WTC11 (cell line): ENCODE measurements at regions not wholly inside any gene's neighbourhood (a gene's known extent, or its start where the extent isn't known, plus 50 kb on each side); places are given as distances from the start of the nearest gene placed in this dataset.

Experiments
- ATAC-seq: fragments of 200-7000 bp; cut with Tn5 transposase; 2 replicates; pipeline ENCODE4 v1.10.0; 2021; ENCODE audit warnings: mild to moderate bottlenecking, moderate library complexity
- CTCF ChIA-PET: fragments of 300-600 bp; sonication (Branson Sonifier 250); formaldehyde crosslinking; loops from one replicate; lab custom pipeline; 2021; ENCODE audit warnings: antibody characterized with exemption; lab: Charles Lee
- POLR2A ChIA-PET: fragments of 350-600 bp; sonication (Branson Sonifier 250); formaldehyde crosslinking; loops from one replicate; lab custom pipeline; 2021; ENCODE audit warnings: antibody characterized with exemption; lab: Charles Lee
- DNase-seq: peaks from one replicate; pipeline ENCODE4 v3.0.0; 2021; ENCODE audit warnings: low spot score
- H3K27ac Mint-ChIP-seq: 2 replicates; pipeline ENCODE4 v1.8.0; 2021; ENCODE audit warnings: mixed read lengths
- H3K27me3 Mint-ChIP-seq: 2 replicates; pipeline ENCODE4 v1.8.0; 2021; ENCODE audit warnings: low read depth, mild to moderate bottlenecking, moderate library complexity, mixed read lengths
- H3K36me3 Mint-ChIP-seq: 2 replicates; pipeline ENCODE4 v1.8.0; 2021; ENCODE audit warnings: mixed read lengths
- H3K4me1 Mint-ChIP-seq: 2 replicates; pipeline ENCODE4 v1.8.0; 2022; ENCODE audit warnings: mixed read lengths
- H3K4me3 Mint-ChIP-seq: 2 replicates; pipeline ENCODE4 v1.8.0; 2021; ENCODE audit warnings: mild to moderate bottlenecking, moderate library complexity, mixed read lengths
- H3K9me3 Mint-ChIP-seq: 2 replicates; pipeline ENCODE4 v1.8.0; 2021; ENCODE audit warnings: mixed read lengths
- ELF4 ChIP-seq: sonication (generic); formaldehyde crosslinking; IDR thresholded peaks from 2 replicates; pipeline ENCODE4 v1.8.1; 2022; ENCODE audit warnings: low read depth, mild to moderate bottlenecking, moderate library complexity, missing genetic modification reagents
- EMX1 ChIP-seq: fragments of 250-450 bp; sonication (Bioruptor Pico); IDR thresholded peaks from 2 replicates; pipeline ENCODE4 v1.8.0; 2021; ENCODE audit warnings: mild to moderate bottlenecking
- FOXK1 ChIP-seq: sonication (generic); formaldehyde crosslinking; IDR thresholded peaks from 2 replicates; pipeline ENCODE4 v1.8.0; 2022; ENCODE audit warnings: mild to moderate bottlenecking, moderate library complexity, missing genetic modification reagents
- NFATC4 ChIP-seq: fragments of 250-450 bp; sonication (Bioruptor Pico); IDR thresholded peaks from 2 replicates; pipeline ENCODE4 v1.9.0; 2021; ENCODE audit warnings: mild to moderate bottlenecking
- NR3C1 ChIP-seq: sonication (generic); formaldehyde crosslinking; conservative IDR thresholded peaks from 2 replicates; pipeline ENCODE4 v1.8.1; 2023; ENCODE audit warnings: low read depth, mild to moderate bottlenecking, missing genetic modification reagents
- SMAD3 ChIP-seq: sonication (generic); formaldehyde crosslinking; IDR thresholded peaks from 2 replicates; pipeline ENCODE4 v1.8.0; 2022; ENCODE audit warnings: missing genetic modification reagents, mild to moderate bottlenecking, borderline replicate concordance
- SP1 ChIP-seq: sonication (generic); formaldehyde crosslinking; conservative IDR thresholded peaks from 2 replicates; pipeline ENCODE4 v1.8.1; 2022; ENCODE audit warnings: missing genetic modification reagents
- ZNF416 ChIP-seq: fragments of 250-450 bp; sonication (Bioruptor Pico); IDR thresholded peaks from 2 replicates; pipeline ENCODE4 v1.9.0; 2021; ENCODE audit warnings: mild to moderate bottlenecking, inconsistent platforms
- TF ChIP-seq, protein P1 (sequence below): sonication (generic); formaldehyde crosslinking; IDR thresholded peaks from 2 replicates; pipeline ENCODE4 v1.8.1; 2022; ENCODE audit warnings: low read depth, mild to moderate bottlenecking, moderate library complexity, missing genetic modification reagents, borderline replicate concordance
- TF ChIP-seq, protein P2 (sequence below): sonication (generic); formaldehyde crosslinking; IDR thresholded peaks from 2 replicates; pipeline ENCODE4 v1.8.1; 2023; ENCODE audit warnings: mild to moderate bottlenecking, missing genetic modification reagents, borderline replicate concordance
- TF ChIP-seq, protein P3 (sequence below): fragments of 250-450 bp; sonication (Bioruptor Pico); IDR thresholded peaks from 2 replicates; pipeline ENCODE4 v1.9.0; 2021; ENCODE audit warnings: mild to moderate bottlenecking
- TF ChIP-seq, protein P4 (sequence below): sonication (generic); formaldehyde crosslinking; IDR thresholded peaks from 2 replicates; pipeline ENCODE4 v1.8.1; 2023; ENCODE audit warnings: mild to moderate bottlenecking, missing genetic modification reagents, moderate library complexity
- TF ChIP-seq, protein P5 (sequence below): sonication (generic); formaldehyde crosslinking; IDR thresholded peaks from 2 replicates; pipeline ENCODE4 v1.8.0; 2022; ENCODE audit warnings: mild to moderate bottlenecking, missing genetic modification reagents
- TF ChIP-seq, protein P6 (sequence below): sonication (generic); formaldehyde crosslinking; IDR thresholded peaks from 2 replicates; pipeline ENCODE4 v1.8.0; 2022; ENCODE audit warnings: mild to moderate bottlenecking, missing genetic modification reagents
- TF ChIP-seq, protein P7 (sequence below): sonication (generic); formaldehyde crosslinking; IDR thresholded peaks from 2 replicates; pipeline ENCODE4 v1.8.1; 2023; ENCODE audit warnings: mild to moderate bottlenecking, missing genetic modification reagents, moderate library complexity
- TF ChIP-seq, protein P8 (sequence below): sonication (generic); formaldehyde crosslinking; conservative IDR thresholded peaks from 2 replicates; pipeline ENCODE4 v1.8.1; 2022; ENCODE audit warnings: mild to moderate bottlenecking, missing genetic modification reagents
- TF ChIP-seq, protein P9 (sequence below): sonication (generic); formaldehyde crosslinking; IDR thresholded peaks from 2 replicates; pipeline ENCODE4 v1.8.1; 2022; ENCODE audit warnings: missing genetic modification reagents, borderline replicate concordance

DNA sequence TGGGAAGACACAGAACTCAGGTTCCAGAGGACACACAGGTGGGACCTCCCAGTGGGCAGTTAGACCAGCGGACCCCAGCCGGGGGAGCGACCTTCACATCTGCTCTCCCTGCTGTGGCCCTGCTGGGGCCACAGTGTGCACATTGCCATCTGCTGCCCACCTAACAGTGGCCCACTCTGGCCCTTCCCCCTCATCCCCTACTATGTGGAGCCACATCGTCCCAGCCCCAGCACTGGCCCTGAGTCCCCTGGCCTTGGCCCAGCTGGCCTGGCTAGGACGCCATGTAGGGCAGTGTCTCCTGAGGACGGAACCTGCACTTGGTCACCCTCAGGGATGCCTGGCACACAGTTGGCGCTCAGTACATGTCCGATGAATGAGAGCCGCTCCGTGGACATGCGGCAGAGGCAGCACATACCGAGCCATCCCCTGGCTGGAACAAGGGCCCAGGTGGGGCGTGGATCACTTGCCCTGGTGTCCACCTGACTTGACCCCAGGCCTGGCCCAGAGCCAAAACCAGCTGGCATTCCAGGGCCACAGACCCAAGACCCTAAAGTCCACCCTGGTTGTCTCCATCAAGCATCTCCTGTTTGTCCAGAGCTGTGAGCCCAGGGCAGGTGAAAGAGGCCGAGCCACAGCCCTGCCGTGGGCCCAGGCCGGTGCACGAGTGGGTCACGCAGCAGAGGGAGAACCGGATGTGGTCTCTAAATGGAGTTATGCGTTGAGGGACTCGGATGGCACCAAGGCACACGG, 93.1 kb upstream of the FGF3 start (continued):
- TF ChIP-seq, protein P1, sequence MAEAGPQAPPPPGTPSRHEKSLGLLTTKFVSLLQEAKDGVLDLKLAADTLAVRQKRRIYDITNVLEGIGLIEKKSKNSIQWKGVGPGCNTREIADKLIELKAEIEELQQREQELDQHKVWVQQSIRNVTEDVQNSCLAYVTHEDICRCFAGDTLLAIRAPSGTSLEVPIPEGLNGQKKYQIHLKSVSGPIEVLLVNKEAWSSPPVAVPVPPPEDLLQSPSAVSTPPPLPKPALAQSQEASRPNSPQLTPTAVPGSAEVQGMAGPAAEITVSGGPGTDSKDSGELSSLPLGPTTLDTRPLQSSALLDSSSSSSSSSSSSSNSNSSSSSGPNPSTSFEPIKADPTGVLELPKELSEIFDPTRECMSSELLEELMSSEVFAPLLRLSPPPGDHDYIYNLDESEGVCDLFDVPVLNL, result no peak
- TF ChIP-seq SP1 (CRISPR knock-in tag) (no peak), SMAD3 (CRISPR knock-in tag) (no peak)

DNA sequence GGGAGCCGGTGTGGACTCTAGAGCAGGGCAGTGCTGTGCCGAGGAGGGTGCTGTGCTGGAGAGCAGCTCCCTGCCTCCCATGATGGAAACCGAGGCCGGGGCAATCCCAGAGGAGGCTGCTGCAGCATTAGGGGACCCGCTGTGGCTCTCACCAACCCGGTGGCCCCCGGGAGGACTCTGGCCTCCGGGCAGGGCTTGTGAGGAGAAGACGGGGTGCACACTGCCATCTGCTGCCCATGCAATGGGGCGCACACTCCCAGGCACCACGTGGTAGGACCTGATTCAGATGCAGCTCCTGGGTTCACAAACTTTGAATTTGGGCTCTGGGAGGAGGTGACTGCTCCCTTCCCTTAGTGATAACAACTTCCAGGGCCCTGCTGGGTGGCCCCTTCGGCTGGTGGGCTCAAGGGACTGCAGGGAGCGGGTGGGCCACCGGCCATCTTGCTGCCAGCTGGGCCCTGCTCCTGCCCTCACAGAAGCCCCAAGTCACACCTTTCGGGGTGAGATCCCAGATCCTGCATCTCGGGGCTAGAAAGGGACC, 93.8 kb upstream of the FGF3 start:
- H3K9me3 Mint-ChIP-seq, result no peaks in the 10 kb centered on the region
- ChIA-PET CTCF (interaction anchor here (0.5 to 12.0 kb wide), 19 partner anchors 9 to 342 kb away, joined by 3 to 74 read pairs (median 4); partner anchors contain the start of gene FADD), POLR2A (no interaction called here)
- TF ChIP-seq ZNF416 (CRISPR knock-in tag) (no peak), EMX1 (CRISPR knock-in tag) (no peak), ELF4 (no peak), NFATC4 (CRISPR knock-in tag) (no peak), FOXK1 (CRISPR knock-in tag) (no peak), NR3C1 (CRISPR knock-in tag) (no peak)
- TF ChIP-seq, protein P2, sequence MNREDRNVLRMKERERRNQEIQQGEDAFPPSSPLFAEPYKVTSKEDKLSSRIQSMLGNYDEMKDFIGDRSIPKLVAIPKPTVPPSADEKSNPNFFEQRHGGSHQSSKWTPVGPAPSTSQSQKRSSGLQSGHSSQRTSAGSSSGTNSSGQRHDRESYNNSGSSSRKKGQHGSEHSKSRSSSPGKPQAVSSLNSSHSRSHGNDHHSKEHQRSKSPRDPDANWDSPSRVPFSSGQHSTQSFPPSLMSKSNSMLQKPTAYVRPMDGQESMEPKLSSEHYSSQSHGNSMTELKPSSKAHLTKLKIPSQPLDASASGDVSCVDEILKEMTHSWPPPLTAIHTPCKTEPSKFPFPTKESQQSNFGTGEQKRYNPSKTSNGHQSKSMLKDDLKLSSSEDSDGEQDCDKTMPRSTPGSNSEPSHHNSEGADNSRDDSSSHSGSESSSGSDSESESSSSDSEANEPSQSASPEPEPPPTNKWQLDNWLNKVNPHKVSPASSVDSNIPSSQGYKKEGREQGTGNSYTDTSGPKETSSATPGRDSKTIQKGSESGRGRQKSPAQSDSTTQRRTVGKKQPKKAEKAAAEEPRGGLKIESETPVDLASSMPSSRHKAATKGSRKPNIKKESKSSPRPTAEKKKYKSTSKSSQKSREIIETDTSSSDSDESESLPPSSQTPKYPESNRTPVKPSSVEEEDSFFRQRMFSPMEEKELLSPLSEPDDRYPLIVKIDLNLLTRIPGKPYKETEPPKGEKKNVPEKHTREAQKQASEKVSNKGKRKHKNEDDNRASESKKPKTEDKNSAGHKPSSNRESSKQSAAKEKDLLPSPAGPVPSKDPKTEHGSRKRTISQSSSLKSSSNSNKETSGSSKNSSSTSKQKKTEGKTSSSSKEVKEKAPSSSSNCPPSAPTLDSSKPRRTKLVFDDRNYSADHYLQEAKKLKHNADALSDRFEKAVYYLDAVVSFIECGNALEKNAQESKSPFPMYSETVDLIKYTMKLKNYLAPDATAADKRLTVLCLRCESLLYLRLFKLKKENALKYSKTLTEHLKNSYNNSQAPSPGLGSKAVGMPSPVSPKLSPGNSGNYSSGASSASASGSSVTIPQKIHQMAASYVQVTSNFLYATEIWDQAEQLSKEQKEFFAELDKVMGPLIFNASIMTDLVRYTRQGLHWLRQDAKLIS (CRISPR knock-in tag), result no peak
- TF ChIP-seq, protein P3, sequence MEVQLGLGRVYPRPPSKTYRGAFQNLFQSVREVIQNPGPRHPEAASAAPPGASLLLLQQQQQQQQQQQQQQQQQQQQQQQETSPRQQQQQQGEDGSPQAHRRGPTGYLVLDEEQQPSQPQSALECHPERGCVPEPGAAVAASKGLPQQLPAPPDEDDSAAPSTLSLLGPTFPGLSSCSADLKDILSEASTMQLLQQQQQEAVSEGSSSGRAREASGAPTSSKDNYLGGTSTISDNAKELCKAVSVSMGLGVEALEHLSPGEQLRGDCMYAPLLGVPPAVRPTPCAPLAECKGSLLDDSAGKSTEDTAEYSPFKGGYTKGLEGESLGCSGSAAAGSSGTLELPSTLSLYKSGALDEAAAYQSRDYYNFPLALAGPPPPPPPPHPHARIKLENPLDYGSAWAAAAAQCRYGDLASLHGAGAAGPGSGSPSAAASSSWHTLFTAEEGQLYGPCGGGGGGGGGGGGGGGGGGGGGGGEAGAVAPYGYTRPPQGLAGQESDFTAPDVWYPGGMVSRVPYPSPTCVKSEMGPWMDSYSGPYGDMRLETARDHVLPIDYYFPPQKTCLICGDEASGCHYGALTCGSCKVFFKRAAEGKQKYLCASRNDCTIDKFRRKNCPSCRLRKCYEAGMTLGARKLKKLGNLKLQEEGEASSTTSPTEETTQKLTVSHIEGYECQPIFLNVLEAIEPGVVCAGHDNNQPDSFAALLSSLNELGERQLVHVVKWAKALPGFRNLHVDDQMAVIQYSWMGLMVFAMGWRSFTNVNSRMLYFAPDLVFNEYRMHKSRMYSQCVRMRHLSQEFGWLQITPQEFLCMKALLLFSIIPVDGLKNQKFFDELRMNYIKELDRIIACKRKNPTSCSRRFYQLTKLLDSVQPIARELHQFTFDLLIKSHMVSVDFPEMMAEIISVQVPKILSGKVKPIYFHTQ, result no peak
- TF ChIP-seq, protein P4, sequence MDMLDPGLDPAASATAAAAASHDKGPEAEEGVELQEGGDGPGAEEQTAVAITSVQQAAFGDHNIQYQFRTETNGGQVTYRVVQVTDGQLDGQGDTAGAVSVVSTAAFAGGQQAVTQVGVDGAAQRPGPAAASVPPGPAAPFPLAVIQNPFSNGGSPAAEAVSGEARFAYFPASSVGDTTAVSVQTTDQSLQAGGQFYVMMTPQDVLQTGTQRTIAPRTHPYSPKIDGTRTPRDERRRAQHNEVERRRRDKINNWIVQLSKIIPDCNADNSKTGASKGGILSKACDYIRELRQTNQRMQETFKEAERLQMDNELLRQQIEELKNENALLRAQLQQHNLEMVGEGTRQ, result peak; percentile 63
- TF ChIP-seq, protein P5, sequence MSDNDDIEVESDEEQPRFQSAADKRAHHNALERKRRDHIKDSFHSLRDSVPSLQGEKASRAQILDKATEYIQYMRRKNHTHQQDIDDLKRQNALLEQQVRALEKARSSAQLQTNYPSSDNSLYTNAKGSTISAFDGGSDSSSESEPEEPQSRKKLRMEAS (CRISPR knock-in tag), result 0 out of 2 replicates have a peak, but pooled peaks have one; percentile 34
- TF ChIP-seq, protein P6, sequence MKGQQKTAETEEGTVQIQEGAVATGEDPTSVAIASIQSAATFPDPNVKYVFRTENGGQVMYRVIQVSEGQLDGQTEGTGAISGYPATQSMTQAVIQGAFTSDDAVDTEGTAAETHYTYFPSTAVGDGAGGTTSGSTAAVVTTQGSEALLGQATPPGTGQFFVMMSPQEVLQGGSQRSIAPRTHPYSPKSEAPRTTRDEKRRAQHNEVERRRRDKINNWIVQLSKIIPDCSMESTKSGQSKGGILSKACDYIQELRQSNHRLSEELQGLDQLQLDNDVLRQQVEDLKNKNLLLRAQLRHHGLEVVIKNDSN (CRISPR knock-in tag), result peak; percentile 44; the same call in 1 of the 2 replicates
- TF ChIP-seq, protein P7, sequence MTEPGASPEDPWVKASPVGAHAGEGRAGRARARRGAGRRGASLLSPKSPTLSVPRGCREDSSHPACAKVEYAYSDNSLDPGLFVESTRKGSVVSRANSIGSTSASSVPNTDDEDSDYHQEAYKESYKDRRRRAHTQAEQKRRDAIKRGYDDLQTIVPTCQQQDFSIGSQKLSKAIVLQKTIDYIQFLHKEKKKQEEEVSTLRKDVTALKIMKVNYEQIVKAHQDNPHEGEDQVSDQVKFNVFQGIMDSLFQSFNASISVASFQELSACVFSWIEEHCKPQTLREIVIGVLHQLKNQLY (CRISPR knock-in tag), result no peak
- TF ChIP-seq, protein P8, sequence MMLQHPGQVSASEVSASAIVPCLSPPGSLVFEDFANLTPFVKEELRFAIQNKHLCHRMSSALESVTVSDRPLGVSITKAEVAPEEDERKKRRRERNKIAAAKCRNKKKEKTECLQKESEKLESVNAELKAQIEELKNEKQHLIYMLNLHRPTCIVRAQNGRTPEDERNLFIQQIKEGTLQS, result no peak
- TF ChIP-seq, protein P9, sequence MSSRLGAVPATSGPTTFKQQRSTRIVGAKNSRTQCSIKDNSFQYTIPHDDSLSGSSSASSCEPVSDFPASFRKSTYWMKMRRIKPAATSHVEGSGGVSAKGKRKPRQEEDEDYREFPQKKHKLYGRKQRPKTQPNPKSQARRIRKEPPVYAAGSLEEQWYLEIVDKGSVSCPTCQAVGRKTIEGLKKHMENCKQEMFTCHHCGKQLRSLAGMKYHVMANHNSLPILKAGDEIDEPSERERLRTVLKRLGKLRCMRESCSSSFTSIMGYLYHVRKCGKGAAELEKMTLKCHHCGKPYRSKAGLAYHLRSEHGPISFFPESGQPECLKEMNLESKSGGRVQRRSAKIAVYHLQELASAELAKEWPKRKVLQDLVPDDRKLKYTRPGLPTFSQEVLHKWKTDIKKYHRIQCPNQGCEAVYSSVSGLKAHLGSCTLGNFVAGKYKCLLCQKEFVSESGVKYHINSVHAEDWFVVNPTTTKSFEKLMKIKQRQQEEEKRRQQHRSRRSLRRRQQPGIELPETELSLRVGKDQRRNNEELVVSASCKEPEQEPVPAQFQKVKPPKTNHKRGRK (CRISPR knock-in tag), result no peak
- ATAC-seq, result peak; percentile 40
- H3K4me1 Mint-ChIP-seq, result no peaks in the 10 kb centered on the region
- H3K36me3 Mint-ChIP-seq, result no peaks in the 10 kb centered on the region
- H3K27ac Mint-ChIP-seq, result no peak overlapping the region
- peak; percentile 25 for DNase-seq
- peaks cover 24% of the 10 kb centered on the region for H3K27me3 Mint-ChIP-seq
- H3K4me3 Mint-ChIP-seq, result no peak overlapping the region
